Astrocyte (in vitro differentiated cells and primary cell): ENCODE measurements at regions not wholly inside any gene's neighbourhood (a gene's known extent, or its start where the extent isn't known, plus 50 kb on each side); places are given as distances from the start of the nearest gene placed in this dataset.

Experiments
- DNase-seq: peaks from one replicate; pipeline ENCODE4 v3.0.0-alpha.2; 2010; ENCODE audit warnings: low read depth
- FAIRE-seq: peaks from 2 replicates; lab custom pipeline; 2011; peaks lifted over from hg19 to GRCh38; lab: Jason Lieb, UNC
- H2AFZ ChIP-seq: 2 replicates; pipeline ENCODE4 v1.6.0; 2012; ENCODE audit warnings: low read depth, low read length, inconsistent platforms
- H3K27ac ChIP-seq: 2 replicates; pipeline ENCODE4 v1.5.1; 2011; ENCODE audit warnings: low read depth, low read length, inconsistent platforms
- H3K27me3 ChIP-seq: 2 replicates; pipeline ENCODE4 v1.6.0; 2011; ENCODE audit warnings: low read length, inconsistent platforms; ENCODE audit not compliant: insufficient read depth
- H3K36me3 ChIP-seq: 2 replicates; pipeline ENCODE4 v1.5.1; 2011; ENCODE audit warnings: low read length, inconsistent platforms; ENCODE audit not compliant: insufficient read depth
- H3K4me1 ChIP-seq: 2 replicates; pipeline ENCODE4 v1.5.1; 2011; ENCODE audit warnings: low read length, inconsistent platforms; ENCODE audit not compliant: insufficient read depth
- H3K4me2 ChIP-seq: 2 replicates; pipeline ENCODE4 v1.6.0; 2012; ENCODE audit warnings: low read length, inconsistent platforms
- H3K4me3 ChIP-seq: 2 replicates; pipeline ENCODE4 v1.5.1; 2011; ENCODE audit warnings: low read depth, mild to moderate bottlenecking, low read length, inconsistent platforms; ENCODE audit not compliant: insufficient read depth
- H3K79me2 ChIP-seq: 2 replicates; pipeline ENCODE4 v1.6.0; 2012; ENCODE audit warnings: mild to moderate bottlenecking, low read length, inconsistent platforms; ENCODE audit not compliant: insufficient read depth
- H3K9ac ChIP-seq: 2 replicates; pipeline ENCODE4 v1.6.0; 2012; ENCODE audit warnings: mild to moderate bottlenecking, low read length, inconsistent platforms
- H3K9me3 ChIP-seq: 2 replicates; pipeline ENCODE4 v1.5.1; 2012; ENCODE audit warnings: low read depth, mild to moderate bottlenecking, low read length, inconsistent platforms; ENCODE audit not compliant: insufficient read depth
- H4K20me1 ChIP-seq: 2 replicates; pipeline ENCODE4 v1.6.0; 2012; ENCODE audit warnings: low read length, inconsistent platforms; ENCODE audit not compliant: insufficient read depth
- H3K27ac Mint-ChIP-seq: one replicate; pipeline ENCODE4 v1.8.0; 2021; ENCODE audit warnings: mild to moderate bottlenecking, mixed read lengths; ENCODE audit not compliant: unreplicated experiment
- H3K27me3 Mint-ChIP-seq: one replicate; pipeline ENCODE4 v1.8.0; 2021; ENCODE audit warnings: low read depth, mixed read lengths; ENCODE audit not compliant: unreplicated experiment
- H3K36me3 Mint-ChIP-seq: one replicate; pipeline ENCODE4 v1.8.0; 2021; ENCODE audit warnings: low read depth, mixed read lengths; ENCODE audit not compliant: unreplicated experiment
- H3K4me1 Mint-ChIP-seq: one replicate; pipeline ENCODE4 v1.8.0; 2021; ENCODE audit warnings: low read depth, mixed read lengths; ENCODE audit not compliant: unreplicated experiment
- H3K4me3 Mint-ChIP-seq: one replicate; pipeline ENCODE4 v1.8.0; 2021; ENCODE audit warnings: mild to moderate bottlenecking, moderate library complexity, mixed read lengths; ENCODE audit not compliant: unreplicated experiment
- H3K9me3 Mint-ChIP-seq: one replicate; pipeline ENCODE4 v1.8.0; 2021; ENCODE audit warnings: mild to moderate bottlenecking, mixed read lengths; ENCODE audit not compliant: unreplicated experiment
- EZH2 ChIP-seq: IDR thresholded peaks from 2 replicates; pipeline ENCODE4 v1.6.1; 2012; ENCODE audit warnings: mild to moderate bottlenecking, low read length, inconsistent platforms; ENCODE audit not compliant: insufficient read depth
- TF ChIP-seq, protein P1 (sequence below): IDR thresholded peaks from 2 replicates; pipeline ENCODE4 v1.5.1; 2011; ENCODE audit warnings: low read depth, mild to moderate bottlenecking, inconsistent platforms, low read length, moderate library complexity; ENCODE audit not compliant: insufficient read depth

DNA sequence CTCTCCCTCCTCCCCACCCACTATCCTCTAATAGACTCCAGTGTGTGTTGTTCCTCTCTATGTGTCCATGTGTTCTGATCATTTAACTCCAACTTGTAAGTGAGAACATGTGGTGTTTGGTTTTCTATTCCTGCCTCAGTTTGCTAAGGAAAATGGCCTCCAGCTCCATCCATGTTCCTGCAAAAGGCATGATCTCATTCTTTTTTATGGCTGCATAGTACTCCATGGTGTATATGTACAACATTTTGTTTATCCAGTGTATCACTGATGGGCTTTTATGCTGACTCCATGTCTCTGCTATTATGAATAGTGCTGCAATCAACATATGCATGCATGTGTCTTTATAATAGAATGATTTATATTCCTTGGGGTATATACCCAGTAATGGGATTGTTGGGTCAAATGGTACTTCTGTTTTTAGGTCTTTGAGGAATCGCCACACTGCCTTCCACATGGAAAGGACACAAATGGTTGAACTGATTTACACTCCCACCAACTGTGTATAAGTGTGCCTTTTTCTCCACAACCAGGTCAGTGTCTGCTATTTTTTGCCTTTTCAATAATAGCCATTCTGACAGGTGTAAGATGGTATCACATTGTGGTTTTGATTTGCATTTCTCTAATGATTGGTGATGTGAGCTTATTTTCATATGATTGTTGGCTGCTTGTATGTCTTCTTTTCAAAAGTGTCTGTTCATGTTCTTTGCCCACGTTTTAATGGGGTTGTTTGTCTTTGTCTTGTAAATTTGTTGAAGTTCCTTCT lies 96.5 kb upstream of the DAB2 start:
- H3K27ac Mint-ChIP-seq = no peak overlapping the region
- Histone ChIP-seq H2AFZ (no peak overlapping the region), H3K9ac (no peak overlapping the region), H3K4me2 (no peak overlapping the region), H3K27me3 (no peaks in the 10 kb centered on the region), H4K20me1 (no peaks in the 10 kb centered on the region), H3K36me3 (no peaks in the 10 kb centered on the region), H3K27ac (no peak overlapping the region), H3K4me1 (peaks cover 53% of the 10 kb centered on the region), H3K79me2 (no peaks in the 10 kb centered on the region), H3K4me3 (no peak overlapping the region), H3K9me3 (no peaks in the 10 kb centered on the region)
- TF ChIP-seq, protein P1, sequence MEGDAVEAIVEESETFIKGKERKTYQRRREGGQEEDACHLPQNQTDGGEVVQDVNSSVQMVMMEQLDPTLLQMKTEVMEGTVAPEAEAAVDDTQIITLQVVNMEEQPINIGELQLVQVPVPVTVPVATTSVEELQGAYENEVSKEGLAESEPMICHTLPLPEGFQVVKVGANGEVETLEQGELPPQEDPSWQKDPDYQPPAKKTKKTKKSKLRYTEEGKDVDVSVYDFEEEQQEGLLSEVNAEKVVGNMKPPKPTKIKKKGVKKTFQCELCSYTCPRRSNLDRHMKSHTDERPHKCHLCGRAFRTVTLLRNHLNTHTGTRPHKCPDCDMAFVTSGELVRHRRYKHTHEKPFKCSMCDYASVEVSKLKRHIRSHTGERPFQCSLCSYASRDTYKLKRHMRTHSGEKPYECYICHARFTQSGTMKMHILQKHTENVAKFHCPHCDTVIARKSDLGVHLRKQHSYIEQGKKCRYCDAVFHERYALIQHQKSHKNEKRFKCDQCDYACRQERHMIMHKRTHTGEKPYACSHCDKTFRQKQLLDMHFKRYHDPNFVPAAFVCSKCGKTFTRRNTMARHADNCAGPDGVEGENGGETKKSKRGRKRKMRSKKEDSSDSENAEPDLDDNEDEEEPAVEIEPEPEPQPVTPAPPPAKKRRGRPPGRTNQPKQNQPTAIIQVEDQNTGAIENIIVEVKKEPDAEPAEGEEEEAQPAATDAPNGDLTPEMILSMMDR = no peak
- no peak for TF ChIP-seq EZH2
- peaks cover 44% of the 10 kb centered on the region for H3K4me1 Mint-ChIP-seq
- peaks cover 1% of the 10 kb centered on the region for H3K36me3 Mint-ChIP-seq
- no peak overlapping the region for H3K4me3 Mint-ChIP-seq
- DNase-seq = no peak
- FAIRE-seq = no peak
- H3K27me3 Mint-ChIP-seq = no peaks in the 10 kb centered on the region
- H3K9me3 Mint-ChIP-seq = peaks cover 7% of the 10 kb centered on the region

DNA sequence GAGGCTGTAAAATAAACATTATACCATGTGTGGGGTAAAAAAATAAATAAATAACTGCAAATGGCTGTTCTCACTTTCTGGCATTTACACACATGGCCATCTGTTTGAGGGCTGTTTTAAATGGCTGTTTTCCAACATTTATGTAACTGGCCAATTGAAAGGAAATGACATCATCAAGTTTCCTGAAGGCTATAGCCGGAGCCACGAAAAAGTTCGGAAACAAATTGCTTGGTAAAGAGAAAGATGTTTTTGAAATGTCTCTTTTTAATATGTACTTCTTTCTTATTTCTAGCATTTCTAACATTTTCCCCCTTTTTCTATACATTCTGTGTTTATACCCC lies 95.4 kb upstream of the DAB2 start:
- FAIRE-seq = peak; percentile 87
- peak overlapping the region; percentile 68 for H3K27ac ChIP-seq

More for the DNA sequence above, 95.4 kb upstream of the DAB2 start:
- Histone ChIP-seq H3K4me1 (peaks cover 46% of the 10 kb centered on the region), H3K27me3 (no peaks in the 10 kb centered on the region), H3K9ac (peak overlapping the region; percentile 51), H3K36me3 (no peaks in the 10 kb centered on the region), H2AFZ (no peak overlapping the region), H3K4me3 (no peak overlapping the region), H3K79me2 (no peaks in the 10 kb centered on the region), H3K9me3 (no peaks in the 10 kb centered on the region), H3K4me2 (peak overlapping the region; percentile 63), H4K20me1 (no peaks in the 10 kb centered on the region)
- peak; percentile 88 for DNase-seq
- Mint-ChIP-seq H3K4me3 (no peak overlapping the region), H3K9me3 (peaks cover 4% of the 10 kb centered on the region), H3K27ac (peak overlapping the region; percentile 74), H3K4me1 (peaks cover 42% of the 10 kb centered on the region), H3K27me3 (no peaks in the 10 kb centered on the region), H3K36me3 (peaks cover 1% of the 10 kb centered on the region)
- TF ChIP-seq, protein P1 = no peak
- no peak for TF ChIP-seq EZH2
